ENCODE measurements at regions not wholly inside any gene's neighbourhood (a gene's known extent, or its start where the extent isn't known, plus 50 kb on each side); places are given as distances from the start of the nearest gene placed in this dataset.

DNA sequence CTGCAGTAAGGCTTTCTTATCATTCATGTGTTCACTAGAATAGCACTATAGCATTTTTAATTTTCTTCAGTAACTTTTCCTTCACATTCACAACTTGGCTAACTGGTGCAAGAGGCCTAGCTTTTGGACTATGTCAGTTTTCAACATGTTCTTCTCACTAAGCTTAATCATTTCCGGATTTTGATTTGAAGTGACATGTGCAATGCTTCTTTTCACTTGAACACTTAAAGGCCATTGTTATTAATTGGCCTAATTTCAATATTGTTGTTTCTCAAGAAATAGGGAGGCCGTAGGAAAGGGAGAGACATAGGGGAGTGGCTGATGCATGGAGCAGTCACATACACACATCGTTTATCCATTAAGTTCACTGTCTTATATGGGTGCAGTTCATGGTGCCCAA is 151.2 kb upstream of the NFE2L3 start:
- intact Hi-C loops (cut with micrococcal nuclease), result loop anchor here (10.0 kb wide), 1 partner anchor 76 kb away; no protein-coding TSS in a partner anchor

DNA sequence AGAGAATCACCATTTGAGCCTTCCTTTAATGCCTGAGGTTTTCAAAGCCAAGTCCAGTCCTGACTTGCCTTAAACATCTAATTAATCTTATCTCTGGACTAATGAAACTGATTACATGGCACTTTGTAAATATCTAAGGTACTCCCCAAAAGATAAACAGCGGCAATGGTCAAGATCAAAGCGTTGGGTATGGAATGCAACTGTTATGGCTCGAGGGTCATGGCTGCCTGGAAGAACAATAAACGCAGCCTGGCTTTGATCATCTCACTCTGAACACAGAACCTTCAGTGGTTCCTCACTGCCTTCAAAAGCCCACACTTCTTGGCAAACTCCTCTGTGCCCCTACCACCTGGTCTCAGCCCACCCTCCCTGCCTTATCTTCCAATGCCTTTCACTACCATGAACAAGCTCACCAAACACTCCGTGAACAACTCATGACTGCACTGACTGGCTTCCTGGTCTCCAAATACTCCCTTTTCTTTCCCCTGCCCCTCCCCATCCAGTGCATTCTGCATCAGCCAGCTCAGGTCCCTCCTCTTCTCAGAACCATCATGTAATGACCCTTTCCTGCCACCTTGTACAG is 150.2 kb upstream of the NFE2L3 start:
- intact Hi-C loops (cut with micrococcal nuclease), result loop anchor here (10.0 kb wide), 1 partner anchor 77 kb away; no protein-coding TSS in a partner anchor

DNA sequence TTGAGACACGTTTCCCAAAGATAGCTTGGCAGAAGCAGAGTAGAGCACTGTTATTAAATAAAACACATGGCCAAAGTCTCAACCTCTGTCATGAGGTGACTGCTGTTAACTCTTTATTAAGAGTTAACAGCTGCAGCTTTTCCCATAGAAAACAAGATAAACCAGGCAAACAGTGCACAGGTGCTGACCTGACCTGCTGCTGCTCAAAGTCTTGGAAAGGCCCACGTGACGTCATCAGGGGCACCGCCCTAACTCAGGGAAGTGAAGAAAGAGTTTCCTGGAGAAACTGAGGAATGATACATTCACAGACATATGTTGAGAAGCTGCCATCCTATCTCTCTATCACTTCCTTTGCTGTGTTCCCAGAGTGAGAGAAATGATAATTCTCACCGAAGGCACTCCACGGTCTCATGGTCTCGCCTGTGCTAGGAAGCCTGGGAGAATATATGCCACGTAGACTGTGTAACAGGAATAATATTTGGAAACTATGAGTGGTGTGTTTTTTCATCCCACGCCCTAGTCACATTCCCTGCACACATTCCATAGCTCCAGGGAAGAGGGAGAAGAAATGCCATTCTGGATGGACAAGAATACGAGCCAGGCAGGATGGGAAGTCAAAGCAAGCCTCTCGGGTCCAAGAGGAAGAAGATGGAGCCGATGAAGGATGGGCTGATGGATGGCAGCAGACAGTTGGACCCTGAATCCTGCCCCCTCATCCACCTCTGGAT is 146.2 kb upstream of the NFE2L3 start:
- intact Hi-C loops (cut with micrococcal nuclease), result loop anchor here (10.0 kb wide), 1 partner anchor 81 kb away; no protein-coding TSS in a partner anchor

DNA sequence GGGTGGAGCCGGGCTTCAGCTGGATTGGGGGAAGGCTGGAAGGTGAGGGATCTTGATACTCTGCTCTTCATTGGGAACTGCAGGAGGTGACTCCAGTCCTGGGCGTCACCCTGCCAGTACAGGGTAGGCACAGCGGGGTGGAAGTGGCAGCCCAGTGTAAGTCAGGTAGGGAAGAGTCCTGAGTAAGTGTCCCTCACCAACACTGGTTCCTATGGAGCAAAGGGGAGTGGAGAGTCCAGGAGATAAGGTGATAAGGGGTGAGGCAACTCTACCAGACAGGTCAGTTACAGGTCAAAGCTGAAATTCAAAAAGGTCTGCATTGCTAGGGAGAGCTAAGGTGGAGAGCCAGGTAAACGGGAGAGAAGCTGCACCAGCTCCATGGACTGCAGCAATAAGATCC is 145.6 kb upstream of the NFE2L3 start:
- intact Hi-C loops (cut with micrococcal nuclease), result loop anchor here (10.0 kb wide), 1 partner anchor 82 kb away; no protein-coding TSS in a partner anchor

DNA sequence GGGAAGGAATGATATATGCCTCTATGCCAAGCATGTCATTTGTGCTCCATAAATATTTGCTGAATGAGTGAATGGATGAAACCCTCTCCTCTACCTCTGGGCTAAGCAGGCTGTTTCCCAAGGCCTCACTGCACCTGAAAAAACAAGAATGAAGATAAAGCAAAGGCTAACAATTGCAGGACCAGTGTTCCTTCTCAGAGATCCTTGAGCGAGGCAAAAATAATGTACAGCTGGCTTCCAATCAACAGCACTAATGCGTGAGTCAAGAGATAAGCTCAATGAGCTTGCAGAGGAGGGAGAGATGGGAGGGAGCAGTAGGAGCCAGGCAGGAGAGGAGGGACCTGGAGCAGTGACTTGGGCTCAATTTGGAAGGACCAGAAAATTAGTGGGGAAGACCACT is 144.5 kb upstream of the NFE2L3 start:
- intact Hi-C loops (cut with micrococcal nuclease), result loop anchor here (10.0 kb wide), 1 partner anchor 83 kb away; no protein-coding TSS in a partner anchor

GRCh38 chr7:26008428-26008827 is 143.6 kb upstream of the NFE2L3 start:
- intact Hi-C loops (cut with micrococcal nuclease), result loop anchor here (10.0 kb wide), 1 partner anchor 84 kb away; no protein-coding TSS in a partner anchor

GRCh38 chr7:26011039-26011696 is 140.8 kb upstream of the NFE2L3 start:
- intact Hi-C loops (cut with micrococcal nuclease), result no loop called here

- intact Hi-C loops (cut with micrococcal nuclease), result no loop called here
Observed at GRCh38 chr7:26013551-26014083, 138.4 kb upstream of the NFE2L3 start.

DNA sequence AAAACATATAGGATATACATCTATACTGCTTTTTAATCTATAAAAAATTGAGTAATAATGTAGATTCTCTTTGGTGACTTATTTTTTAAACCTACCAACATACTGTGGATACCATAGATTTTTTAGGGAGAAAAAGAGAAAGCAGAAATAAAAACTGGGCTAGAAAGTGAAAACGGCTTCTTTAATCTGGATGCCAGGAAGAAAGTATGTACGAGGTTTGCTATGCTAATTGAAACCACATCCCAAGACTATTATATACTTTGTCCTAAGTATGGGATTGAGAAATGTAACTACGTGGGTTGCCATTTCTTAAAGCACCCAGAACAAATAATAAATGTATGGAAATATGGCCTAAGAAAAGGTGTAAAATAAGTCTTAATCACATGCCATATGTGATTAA is 129.0 kb upstream of the NFE2L3 start:
- intact Hi-C loops (cut with micrococcal nuclease), result no loop called here

DNA sequence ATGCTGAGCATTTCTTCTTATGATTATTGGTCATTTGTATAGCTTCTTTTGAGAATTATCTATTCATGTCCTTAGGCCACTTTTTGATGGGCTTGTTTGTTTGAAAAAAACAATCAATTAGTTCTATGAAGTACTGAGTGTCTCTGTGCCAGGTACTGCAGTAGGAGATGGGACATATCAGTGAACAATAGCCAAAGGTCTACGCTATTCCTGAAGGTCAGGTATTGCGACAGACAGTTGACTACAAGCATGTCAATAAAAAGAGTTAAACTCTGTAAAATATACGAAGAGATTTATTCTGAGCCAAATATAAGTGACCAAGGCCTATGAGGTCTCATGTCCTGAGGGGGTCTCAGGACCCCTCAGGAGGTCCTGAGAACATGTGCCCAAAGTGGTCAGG is 122.1 kb upstream of the NFE2L3 start:
- intact Hi-C loops (cut with micrococcal nuclease), result no loop called here

- intact Hi-C loops (cut with micrococcal nuclease), result no loop called here
Observed at GRCh38 chr7:26034391-26034790, 117.6 kb upstream of the NFE2L3 start.

DNA sequence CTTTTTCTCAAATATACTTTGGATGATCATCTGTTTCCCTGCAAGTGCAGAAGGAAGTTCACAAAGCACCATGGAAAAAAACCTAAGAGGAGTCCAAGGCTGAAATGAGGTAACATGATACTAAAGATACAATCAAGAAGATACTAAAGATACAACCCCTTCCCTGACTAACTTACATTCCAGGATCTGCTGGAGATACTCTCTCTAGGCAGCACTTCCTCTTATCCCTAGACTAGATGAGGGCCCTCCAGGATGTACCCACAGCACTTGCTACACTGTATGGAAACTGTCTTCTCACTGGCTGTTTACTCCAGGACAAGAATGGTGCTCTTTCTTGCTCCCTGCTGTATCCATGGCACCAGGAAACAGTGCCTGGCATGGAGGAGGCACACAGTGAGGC is 116.4 kb upstream of the NFE2L3 start:
- intact Hi-C loops (cut with micrococcal nuclease), result no loop called here

- intact Hi-C loops (cut with micrococcal nuclease), result no loop called here
Observed at GRCh38 chr7:26036092-26036491, 115.9 kb upstream of the NFE2L3 start.

DNA sequence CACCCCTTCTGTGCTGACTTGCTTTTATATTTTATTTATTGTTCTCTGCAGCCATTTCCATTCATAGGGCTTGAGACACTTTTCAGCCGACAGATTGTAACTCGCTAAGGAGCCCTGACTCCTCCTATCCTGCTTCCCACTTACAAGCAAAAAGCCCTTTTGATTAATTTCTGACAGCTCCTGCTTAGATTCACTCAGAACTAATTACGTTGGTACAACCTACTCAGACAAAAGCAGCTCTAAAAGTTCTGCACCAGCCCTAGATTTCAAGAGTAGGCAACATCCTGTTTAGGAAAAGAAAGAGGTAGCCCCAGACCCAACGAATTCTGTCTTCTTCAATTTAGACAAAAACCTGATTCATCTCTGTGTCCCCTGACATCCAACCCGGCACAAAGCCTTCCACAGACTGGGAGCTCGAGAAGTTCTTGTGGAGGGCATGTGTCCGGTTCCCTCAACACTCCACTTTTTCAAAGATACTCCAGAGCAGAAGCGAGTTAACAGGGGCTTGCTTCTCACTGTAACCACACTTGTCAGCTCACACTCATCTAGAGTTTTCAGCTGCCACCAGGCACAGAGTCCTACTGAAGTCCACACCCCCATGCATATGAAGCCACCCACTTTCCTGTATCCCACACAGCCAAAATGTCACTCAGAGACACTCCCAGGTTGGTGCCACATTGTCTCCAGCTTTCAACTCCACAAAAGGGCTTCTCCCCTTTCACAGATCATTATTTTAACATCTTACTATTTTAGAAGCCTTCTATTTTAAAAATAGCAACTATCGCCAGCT is 113.6 kb upstream of the NFE2L3 start:
- intact Hi-C loops (cut with micrococcal nuclease), result no loop called here

GRCh38 chr7:26040085-26040484 is 111.9 kb upstream of the NFE2L3 start:
- intact Hi-C loops (cut with micrococcal nuclease), result no loop called here

GRCh38 chr7:26042237-26042636 is 109.8 kb upstream of the NFE2L3 start:
- intact Hi-C loops (cut with micrococcal nuclease), result no loop called here

DNA sequence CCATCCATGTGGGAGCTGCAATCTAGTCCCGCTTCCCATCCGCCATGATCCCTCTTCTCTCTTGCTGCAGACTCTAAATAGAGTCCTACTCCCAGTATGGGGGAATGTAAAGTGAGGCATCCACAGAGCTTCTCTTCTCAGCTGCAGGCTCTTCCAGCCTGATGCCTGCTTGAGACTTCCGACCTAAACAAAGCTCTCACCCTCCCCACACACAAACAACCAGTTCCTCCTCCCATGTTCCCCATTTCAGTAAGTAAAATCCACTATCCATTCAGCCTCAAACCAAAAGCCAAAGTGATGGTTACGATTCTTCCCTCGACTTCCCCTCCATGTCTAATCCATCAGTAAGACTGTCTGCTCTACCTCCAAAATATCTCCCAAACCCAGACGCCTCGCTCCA is 108.2 kb upstream of the NFE2L3 start:
- intact Hi-C loops (cut with micrococcal nuclease), result no loop called here

GRCh38 chr7:26044320-26044719 is 107.7 kb upstream of the NFE2L3 start:
- intact Hi-C loops (cut with micrococcal nuclease), result no loop called here

DNA sequence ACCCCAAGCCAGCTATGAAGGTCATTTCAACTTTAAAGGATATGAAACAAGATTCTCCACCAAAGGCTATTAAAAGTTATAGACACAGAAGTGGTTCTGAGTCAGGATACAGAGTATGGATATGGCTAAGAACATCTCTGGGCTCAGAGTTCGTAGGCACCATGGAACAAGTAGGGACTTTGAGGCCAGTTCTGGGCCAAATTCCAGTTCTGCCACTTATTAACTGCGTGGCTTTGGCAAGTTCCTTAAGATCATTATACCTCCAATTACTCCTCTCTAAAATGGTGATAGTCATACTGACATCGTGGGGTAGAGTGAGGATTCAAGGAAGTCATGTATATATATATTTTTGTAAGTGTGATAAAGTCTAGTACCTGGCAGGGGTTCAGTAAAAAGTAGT is 105.8 kb upstream of the NFE2L3 start:
- intact Hi-C loops (cut with micrococcal nuclease), result no loop called here

DNA sequence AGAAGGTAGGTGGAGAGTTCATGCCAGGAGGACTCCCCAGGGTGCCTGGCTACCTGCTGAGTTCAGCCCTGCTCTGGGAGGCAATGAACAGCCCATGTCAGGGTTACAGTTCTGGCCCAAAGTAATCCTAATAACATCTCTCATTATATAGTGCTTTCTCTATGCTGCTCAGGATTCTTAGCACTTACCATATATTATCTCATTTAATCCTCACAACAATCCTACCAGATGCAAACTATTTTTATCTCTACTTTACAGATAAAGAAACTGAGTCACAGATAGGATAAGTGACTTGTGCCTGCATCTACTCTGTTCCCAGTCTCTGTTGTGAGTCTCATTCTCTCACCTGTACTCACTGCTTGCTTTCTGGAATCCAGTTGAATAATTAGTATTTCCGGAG is 105.1 kb upstream of the NFE2L3 start:
- intact Hi-C loops (cut with micrococcal nuclease), result no loop called here

DNA sequence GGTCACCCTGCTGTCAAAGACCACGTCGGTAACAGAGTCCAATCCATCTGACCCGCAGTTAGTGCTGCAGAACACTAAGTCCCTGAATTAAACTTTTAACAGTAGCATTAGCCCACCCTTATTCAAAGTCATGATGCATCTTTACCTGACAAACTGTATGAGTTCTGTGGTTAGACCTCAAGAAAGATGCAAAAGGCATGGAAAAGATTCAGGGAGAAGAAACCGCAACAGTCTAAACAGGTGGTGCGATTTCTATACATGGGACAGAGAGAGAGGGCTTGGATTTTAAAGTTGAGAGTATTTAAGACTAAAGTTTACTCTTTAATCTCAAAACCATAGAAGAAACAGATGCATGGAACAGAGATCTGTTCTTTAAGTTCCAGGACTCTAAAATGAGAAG is 103.3 kb upstream of the NFE2L3 start:
- intact Hi-C loops (cut with micrococcal nuclease), result no loop called here
